GM12874 (cell line): ENCODE measurements at regions not wholly inside any gene's neighbourhood (a gene's known extent, or its start where the extent isn't known, plus 50 kb on each side); places are given as distances from the start of the nearest gene placed in this dataset.

Source experiments
- TF ChIP-seq, protein P1 (sequence below): IDR thresholded peaks from 2 replicates; pipeline ENCODE4 v1.5.1; 2011; ENCODE audit warnings: low read depth, mild to moderate bottlenecking, control low read depth, low read length, moderate library complexity; ENCODE audit not compliant: insufficient read depth

- TF ChIP-seq, protein P1, sequence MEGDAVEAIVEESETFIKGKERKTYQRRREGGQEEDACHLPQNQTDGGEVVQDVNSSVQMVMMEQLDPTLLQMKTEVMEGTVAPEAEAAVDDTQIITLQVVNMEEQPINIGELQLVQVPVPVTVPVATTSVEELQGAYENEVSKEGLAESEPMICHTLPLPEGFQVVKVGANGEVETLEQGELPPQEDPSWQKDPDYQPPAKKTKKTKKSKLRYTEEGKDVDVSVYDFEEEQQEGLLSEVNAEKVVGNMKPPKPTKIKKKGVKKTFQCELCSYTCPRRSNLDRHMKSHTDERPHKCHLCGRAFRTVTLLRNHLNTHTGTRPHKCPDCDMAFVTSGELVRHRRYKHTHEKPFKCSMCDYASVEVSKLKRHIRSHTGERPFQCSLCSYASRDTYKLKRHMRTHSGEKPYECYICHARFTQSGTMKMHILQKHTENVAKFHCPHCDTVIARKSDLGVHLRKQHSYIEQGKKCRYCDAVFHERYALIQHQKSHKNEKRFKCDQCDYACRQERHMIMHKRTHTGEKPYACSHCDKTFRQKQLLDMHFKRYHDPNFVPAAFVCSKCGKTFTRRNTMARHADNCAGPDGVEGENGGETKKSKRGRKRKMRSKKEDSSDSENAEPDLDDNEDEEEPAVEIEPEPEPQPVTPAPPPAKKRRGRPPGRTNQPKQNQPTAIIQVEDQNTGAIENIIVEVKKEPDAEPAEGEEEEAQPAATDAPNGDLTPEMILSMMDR, result no peak
Measured at GRCh38 chr14:66085665-66086064, 400.5 kb upstream of the CCDC196 start.

DNA sequence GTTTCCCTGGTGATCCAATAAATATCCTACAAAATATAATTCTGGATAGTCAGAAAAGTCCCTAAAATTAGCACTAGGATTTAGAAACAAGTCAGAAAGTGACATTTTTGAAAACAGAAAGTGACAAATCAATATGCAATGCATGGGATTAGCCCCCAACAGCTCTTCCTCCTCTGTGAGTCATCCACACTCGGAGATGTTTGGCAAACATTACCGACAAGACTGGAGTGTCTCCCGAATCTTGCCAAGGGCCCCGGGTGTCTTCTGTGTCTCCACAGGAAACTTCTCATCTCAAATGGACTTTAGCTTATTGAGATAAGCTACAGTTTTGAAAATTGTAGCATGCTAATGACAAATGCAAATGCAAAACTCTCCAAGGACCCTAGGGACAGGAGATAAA is 398.9 kb upstream of the CCDC196 start:
- TF ChIP-seq, protein P1, result no peak

GRCh38 chr14:66088656-66089055 is 397.5 kb upstream of the CCDC196 start:
- TF ChIP-seq, protein P1, result no peak

DNA sequence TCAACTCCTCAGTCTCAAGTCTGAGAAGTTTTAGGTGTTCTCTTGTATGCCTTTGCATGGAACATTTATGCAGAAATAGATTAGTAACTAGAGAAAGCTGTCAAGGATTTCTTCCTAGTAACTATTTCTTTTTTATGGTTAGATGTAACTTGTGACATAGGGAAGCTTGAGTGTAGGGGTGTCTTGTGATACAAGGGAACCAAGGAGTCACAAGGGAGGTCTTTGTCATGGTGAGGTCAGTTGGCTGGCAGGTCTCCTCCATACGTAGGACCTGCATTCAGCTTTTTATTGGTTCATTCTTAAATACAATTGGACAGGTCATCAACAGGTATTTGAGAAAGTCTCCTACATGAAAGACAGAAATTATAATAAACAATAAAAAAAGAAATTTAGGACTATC is 394.0 kb upstream of the CCDC196 start:
- TF ChIP-seq, protein P1, result no peak

GRCh38 chr14:66092748-66093147 is 393.4 kb upstream of the CCDC196 start:
- TF ChIP-seq, protein P1, result no peak

- TF ChIP-seq, protein P1, result no peak
Measured at GRCh38 chr14:66094001-66094727, 392.0 kb upstream of the CCDC196 start.

DNA sequence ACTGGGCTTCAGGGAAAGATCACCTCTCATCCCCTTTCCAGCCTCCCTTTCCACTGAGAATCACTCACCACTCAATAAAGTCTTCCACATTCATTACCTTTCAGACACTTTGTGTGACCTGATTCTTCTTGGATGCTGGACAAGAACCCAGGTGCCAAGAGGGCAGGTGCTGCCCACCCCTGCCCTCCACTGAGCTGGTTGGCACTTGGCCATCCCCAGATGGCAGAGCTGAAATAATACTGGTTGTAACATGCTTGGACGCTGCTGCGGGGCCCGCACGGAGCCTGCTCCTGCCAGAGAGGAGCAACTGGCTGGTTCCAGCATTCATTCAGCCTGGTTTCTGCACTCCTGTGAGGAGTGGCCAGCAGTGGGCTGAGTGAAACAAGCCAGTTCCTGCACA is 386.7 kb upstream of the CCDC196 start:
- TF ChIP-seq, protein P1, result no peak
